GM18861 (cell line): ENCODE measurements at regions not wholly inside any gene's neighbourhood (a gene's known extent, or its start where the extent isn't known, plus 50 kb on each side); places are given as distances from the start of the nearest gene placed in this dataset.

Experiments
- ATAC-seq: cut with Tn5 transposase; IDR thresholded peaks from one replicate; pipeline ENCODE4 v1.9.1; 2021; ENCODE audit not compliant: unreplicated experiment

DNA sequence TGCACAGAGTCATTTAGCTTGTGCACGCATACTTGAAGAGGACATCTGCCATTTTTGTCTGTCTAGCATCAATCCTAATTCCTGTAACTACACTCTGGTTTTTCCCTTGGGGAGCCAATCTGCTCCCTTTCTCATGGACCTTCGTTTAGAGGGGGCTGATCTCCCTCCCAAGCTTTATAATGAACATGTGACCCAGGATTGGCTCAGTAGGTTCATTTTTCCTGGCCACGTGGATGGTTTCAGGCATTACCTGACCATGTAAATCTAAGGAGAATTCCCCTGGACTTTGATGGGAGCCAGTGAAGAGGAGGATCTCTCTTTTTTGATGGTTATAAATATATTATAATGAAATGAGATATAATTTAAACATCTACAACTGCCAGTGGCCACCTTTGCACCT, 56.8 kb upstream of the HS3ST2 start:
- no peak for ATAC-seq

DNA sequence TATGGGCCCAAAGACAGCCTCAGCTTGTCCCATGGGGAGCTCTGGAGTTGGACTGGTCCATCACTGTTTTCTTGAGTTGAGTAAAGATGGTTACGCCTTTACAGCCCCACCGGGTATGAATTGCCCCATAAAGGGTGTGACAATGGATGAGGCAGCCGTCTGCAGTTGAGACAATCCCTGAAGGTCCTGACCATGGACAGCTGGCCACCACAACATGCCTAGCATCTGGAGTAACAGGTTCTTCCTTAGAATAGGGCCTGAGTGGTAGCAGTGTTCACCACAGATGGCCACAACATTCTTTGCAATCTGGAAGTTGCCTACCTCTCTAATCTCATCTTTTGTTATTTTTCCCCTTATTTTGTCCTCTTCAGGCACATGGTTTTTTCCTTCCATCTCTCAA, 51.5 kb upstream of the HS3ST2 start:
- ATAC-seq = no peak

DNA sequence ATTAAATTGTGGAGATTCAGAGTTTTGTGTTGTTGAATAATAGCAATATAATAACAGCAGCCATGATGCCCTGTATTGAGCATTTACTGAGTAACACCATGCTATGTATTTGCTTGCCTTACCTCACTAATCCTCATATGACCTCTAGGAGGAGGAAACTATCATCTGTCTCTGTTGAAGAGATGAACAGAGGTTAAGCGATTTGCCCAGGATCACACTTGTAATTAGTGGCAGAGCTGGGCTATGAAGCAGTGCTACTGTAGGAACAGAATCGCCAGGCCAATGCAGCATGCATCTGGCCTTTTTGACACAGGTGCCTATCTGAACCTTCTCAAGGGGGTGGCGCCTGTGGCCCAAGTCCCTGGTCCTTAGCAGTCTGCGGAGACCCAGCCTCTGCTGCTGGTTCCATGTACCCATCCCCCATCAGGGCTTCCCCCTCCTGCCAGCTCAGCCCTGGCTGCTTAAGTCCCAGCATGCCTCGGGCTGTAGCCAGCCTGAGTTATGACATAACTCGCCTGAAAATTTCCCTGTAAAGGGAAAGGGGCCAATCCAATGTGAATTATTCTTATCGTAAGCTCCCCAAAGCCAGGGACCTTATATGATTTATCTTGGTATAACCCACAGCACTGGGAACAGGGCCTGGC, 50.4 kb upstream of the HS3ST2 start:
- no peak for ATAC-seq
